Left lung (tissue), 4 donors: ENCODE measurements at regions not wholly inside any gene's neighbourhood (a gene's known extent, or its start where the extent isn't known, plus 50 kb on each side); places are given as distances from the start of the nearest gene placed in this dataset.

ENCODE experiments used
- ATAC-seq: fragments of 200-7000 bp; cut with Tn5 transposase; one replicate; pipeline ENCODE4 v1.9.1; 2020; ENCODE audit warnings: moderate library complexity
- DNase-seq, 4 donors: peaks; one replicate each; pipeline ENCODE4 v3.0.0-alpha.2; 2013 to 2020
- H3K27ac ChIP-seq, 2 donors: fragments of 200-600 bp; sonication (generic) in 1 of 2; one replicate each; pipeline versions ENCODE4 v1.5.0 to v1.8.0; 2020 to 2021
- H3K27me3 ChIP-seq, 2 donors: fragments of 200-600 bp; sonication (generic) in 1 of 2; one replicate each; pipeline versions ENCODE4 v1.5.0 to v1.8.0; 2020 to 2021
- H3K36me3 ChIP-seq, 2 donors: fragments of 200-600 bp; sonication (generic) in 1 of 2; one replicate each; pipeline versions ENCODE4 v1.5.0 to v1.8.0; 2020 to 2021
- H3K4me1 ChIP-seq, 2 donors: fragments of 200-600 bp; one replicate each; pipeline ENCODE4 v1.8.0; 2021
- H3K4me3 ChIP-seq, 2 donors: fragments of 200-600 bp; sonication (generic) in 1 of 2; one replicate each; pipeline versions ENCODE4 v1.5.0 to v1.8.0; 2020 to 2021; ENCODE audit warnings: mild to moderate bottlenecking in 1 of 2
- H3K9me3 ChIP-seq, 2 donors: fragments of 200-600 bp; sonication (generic) in 1 of 2; one replicate each; pipeline versions ENCODE4 v1.5.0 to v1.8.0; 2020 to 2021
- intact Hi-C, 2 donors: fragments of 100-400 bp; cut with DNase I; formaldehyde crosslinking; loops; one replicate each; pipeline versions ENCODE4 v1.11.2 to v1.14.2; 2022
- TF ChIP-seq, protein P1 (sequence below), 2 donors: fragments of 200-600 bp; sonication (generic) in 1 of 2; IDR thresholded peaks; one replicate each; pipeline versions ENCODE4 v1.5.0 to v1.8.0; 2021; ENCODE audit warnings: antibody characterized with exemption in 2 of 2
- donor health status: DM: no; HTN: yes; CAD: no.
- donor health status: DM: no; HTN: no; CAD: no.

DNA sequence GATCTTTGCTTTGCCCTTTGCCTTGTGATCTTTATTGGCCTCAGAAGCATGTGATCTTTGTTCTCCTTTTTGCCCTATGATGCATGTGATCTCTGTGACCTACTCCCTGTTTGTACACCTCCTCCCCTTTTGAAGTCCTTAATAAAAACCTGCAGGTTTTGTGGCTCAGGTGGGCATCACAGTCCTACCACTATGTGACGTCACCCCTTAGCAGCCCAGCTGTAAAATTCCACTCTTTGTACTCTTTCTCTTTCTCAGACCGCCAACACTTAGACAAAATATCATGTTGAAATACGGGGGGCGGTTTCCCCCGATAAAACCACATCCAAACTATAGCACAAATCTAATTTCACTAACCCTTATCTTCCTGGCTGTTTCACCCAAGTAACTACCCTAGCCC, 76.7 kb upstream of the RAPGEF4 start:
- DNase-seq (no peak), ATAC-seq (no peak)
- Histone ChIP-seq H3K4me1 (no peaks in the 10 kb centered on the region), H3K36me3 (no peaks in the 10 kb centered on the region), H3K4me3 (no peak overlapping the region), H3K27ac (no peak overlapping the region), H3K27me3 (no peaks in the 10 kb centered on the region), H3K9me3 (peaks cover 0 to 28% of the 10 kb centered on the region in 2 donors)
- intact Hi-C loops, result no loop called here
- TF ChIP-seq, protein P1, sequence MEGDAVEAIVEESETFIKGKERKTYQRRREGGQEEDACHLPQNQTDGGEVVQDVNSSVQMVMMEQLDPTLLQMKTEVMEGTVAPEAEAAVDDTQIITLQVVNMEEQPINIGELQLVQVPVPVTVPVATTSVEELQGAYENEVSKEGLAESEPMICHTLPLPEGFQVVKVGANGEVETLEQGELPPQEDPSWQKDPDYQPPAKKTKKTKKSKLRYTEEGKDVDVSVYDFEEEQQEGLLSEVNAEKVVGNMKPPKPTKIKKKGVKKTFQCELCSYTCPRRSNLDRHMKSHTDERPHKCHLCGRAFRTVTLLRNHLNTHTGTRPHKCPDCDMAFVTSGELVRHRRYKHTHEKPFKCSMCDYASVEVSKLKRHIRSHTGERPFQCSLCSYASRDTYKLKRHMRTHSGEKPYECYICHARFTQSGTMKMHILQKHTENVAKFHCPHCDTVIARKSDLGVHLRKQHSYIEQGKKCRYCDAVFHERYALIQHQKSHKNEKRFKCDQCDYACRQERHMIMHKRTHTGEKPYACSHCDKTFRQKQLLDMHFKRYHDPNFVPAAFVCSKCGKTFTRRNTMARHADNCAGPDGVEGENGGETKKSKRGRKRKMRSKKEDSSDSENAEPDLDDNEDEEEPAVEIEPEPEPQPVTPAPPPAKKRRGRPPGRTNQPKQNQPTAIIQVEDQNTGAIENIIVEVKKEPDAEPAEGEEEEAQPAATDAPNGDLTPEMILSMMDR (IDR thresholded peaks at IDR 0.05), result no peak

DNA sequence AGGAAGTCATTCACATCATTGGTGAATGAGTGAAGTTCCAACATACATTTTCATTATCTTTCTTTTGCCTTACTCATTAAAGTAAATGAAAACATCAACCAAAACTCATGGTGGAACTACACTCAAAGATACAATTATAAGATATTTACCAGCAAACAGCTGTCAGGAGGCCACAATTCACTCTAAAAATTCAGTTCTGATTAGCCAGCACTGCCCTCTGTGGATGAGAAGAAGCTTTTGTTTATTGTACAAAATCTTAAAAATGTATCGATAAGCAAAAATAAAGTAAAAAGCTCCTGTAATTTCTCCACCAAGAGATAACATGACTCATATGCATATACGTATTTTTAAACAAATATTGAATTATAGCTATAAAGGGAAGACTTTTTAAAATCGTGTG, 73.5 kb upstream of the RAPGEF4 start:
- H3K27ac ChIP-seq, result no peak overlapping the region
- H3K4me1 ChIP-seq, result no peaks in the 10 kb centered on the region
- intact Hi-C loops, result no loop called here
- H3K4me3 ChIP-seq, result no peak overlapping the region
- no peaks in the 10 kb centered on the region for H3K36me3 ChIP-seq
- peaks cover 0 to 26% of the 10 kb centered on the region in 2 donors for H3K9me3 ChIP-seq
- TF ChIP-seq, protein P1 (IDR thresholded peaks at IDR 0.05), result no peak
- DNase-seq, result no peak
- ATAC-seq, result no peak
- H3K27me3 ChIP-seq, result no peaks in the 10 kb centered on the region

DNA sequence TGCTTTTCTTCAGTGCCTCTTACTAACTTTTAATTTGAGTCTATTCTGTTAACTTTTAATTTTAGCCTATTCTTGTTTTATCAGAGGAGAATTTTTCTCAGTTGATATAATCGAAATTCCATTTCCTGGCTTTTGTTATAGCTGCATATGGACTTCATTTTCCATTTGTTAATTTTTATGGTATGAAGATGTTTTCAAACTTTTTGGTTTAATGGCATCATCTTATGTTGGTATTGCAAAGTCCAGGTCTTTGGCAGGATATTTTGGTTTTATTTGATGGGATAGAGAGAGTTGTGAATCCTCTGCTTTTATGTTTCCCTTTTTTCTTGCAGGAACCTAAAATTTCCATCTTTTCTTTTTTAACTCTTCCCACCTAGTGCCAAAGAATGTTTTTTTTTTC, 70.9 kb upstream of the RAPGEF4 start:
- intact Hi-C loops, result no loop called here
- Histone ChIP-seq H3K4me3 (no peak overlapping the region), H3K9me3 (peaks cover 0 to 4% of the 10 kb centered on the region in 2 donors), H3K27me3 (no peaks in the 10 kb centered on the region), H3K4me1 (no peaks in the 10 kb centered on the region), H3K36me3 (no peaks in the 10 kb centered on the region), H3K27ac (no peak overlapping the region)
- ATAC-seq (no peak), DNase-seq (no peak)
- TF ChIP-seq, protein P1 (IDR thresholded peaks at IDR 0.05), result no peak

DNA sequence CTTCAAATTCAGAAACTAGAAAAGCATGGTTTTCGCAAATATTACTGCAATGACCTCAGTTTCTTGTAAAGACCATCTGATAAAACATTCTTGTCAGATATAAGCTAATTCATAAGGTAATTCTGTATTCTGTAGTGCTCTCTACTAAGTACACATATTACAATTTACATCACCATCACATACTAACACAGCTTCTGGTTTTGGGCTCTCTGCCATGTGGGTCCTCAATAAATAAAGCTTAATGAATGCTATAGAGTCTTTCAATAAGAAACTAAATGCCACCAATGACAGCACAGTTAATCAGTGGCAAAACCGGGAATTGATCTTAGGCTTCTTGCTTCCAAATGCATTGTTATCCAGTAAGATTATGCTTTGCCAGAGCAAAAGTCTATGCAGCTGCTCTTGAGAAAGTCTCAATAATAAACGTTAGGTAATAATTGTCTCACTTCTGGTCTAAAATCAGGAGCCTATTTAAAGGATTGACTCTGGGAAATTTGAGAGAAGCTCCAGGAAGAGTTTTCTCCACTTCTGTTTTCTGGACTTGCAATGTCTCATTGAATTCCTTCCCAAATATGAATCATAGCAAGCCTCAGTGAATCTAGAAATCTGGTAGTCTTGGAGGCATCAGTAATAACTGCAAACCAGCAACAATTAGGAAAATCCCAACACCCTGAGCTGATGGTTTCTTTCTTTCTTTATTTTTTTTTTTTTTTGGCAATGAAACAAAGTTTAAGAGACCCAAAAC, 67.9 kb upstream of the RAPGEF4 start:
- H3K4me3 ChIP-seq, result no peak overlapping the region
- TF ChIP-seq, protein P1 (IDR thresholded peaks at IDR 0.05), result no peak
- H3K4me1 ChIP-seq, result no peaks in the 10 kb centered on the region
- DNase-seq, result no peak
- intact Hi-C loops, result no loop called here
- ATAC-seq, result no peak
- H3K9me3 ChIP-seq, result no peaks in the 10 kb centered on the region
- no peaks in the 10 kb centered on the region for H3K36me3 ChIP-seq
- no peaks in the 10 kb centered on the region for H3K27me3 ChIP-seq
- no peak overlapping the region for H3K27ac ChIP-seq

DNA sequence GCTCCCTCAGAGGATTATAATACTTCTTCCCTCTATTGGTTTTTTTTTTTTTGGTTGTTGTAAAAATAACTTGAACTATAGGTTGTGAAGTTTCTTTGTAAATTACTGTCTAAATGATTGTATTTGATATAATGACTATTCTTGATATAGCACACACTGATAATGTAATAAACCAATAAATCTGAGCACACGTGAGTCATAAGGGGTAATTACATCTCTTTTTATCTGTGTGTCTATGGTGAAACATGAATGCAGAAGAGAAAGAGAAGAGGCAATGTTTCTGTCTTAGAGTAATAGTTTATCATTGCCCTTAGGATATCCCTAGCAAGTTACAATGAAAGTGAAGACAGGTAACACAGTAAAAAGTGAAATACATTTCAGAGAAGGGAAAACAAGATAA, 64.1 kb upstream of the RAPGEF4 start:
- H3K4me1 ChIP-seq, result no peaks in the 10 kb centered on the region
- no peaks in the 10 kb centered on the region for H3K27me3 ChIP-seq
- no peak for DNase-seq
- no peaks in the 10 kb centered on the region for H3K36me3 ChIP-seq
- intact Hi-C loops, result no loop called here
- no peaks in the 10 kb centered on the region for H3K9me3 ChIP-seq
- H3K27ac ChIP-seq, result no peak overlapping the region
- H3K4me3 ChIP-seq, result no peak overlapping the region
- TF ChIP-seq, protein P1 (IDR thresholded peaks at IDR 0.05), result no peak
- ATAC-seq, result no peak
